ENCODE measurements at regions not wholly inside any gene's neighbourhood (a gene's known extent, or its start where the extent isn't known, plus 50 kb on each side); places are given as distances from the start of the nearest gene placed in this dataset.

GRCh38 chr7:155974186-155974897 is 162.1 kb upstream of the SHH start:
- H3K36me3 Mint-ChIP-seq (ENCODE audit: insufficient read depth, unreplicated experiment) = no peaks in the 10 kb centered on the region
- no peak for DNase-seq (ENCODE audit: unreplicated experiment)
- no peaks in the 10 kb centered on the region for H3K9me3 Mint-ChIP-seq (ENCODE audit: unreplicated experiment)
- no peaks in the 10 kb centered on the region for H3K4me1 Mint-ChIP-seq (ENCODE audit: insufficient read depth, unreplicated experiment)
- ChIA-PET CTCF (no interaction called here), POLR2A (no interaction called here)
- H3K27me3 Mint-ChIP-seq (ENCODE audit: insufficient read depth, unreplicated experiment) = peaks cover 62% of the 10 kb centered on the region
- intact Hi-C loops (cut with micrococcal nuclease) = no loop called here
- no peak overlapping the region for H3K4me3 Mint-ChIP-seq (ENCODE audit: unreplicated experiment)
- no peak overlapping the region for H3K27ac Mint-ChIP-seq (ENCODE audit: low read depth, unreplicated experiment)
- BruUV-seq (replicated peaks) = no TSS peak
- TF ChIP-seq CTCF (IDR thresholded peaks at IDR 0.05; ENCODE audit: unreplicated experiment) = no peak

GRCh38 chr7:155973451-155973997 is 161.3 kb upstream of the SHH start:
- no TSS peak for BruUV-seq (replicated peaks)
- Mint-ChIP-seq H3K4me3 (ENCODE audit: unreplicated experiment) (no peak overlapping the region), H3K27me3 (ENCODE audit: insufficient read depth, unreplicated experiment) (peaks cover 53% of the 10 kb centered on the region), H3K9me3 (ENCODE audit: unreplicated experiment) (no peaks in the 10 kb centered on the region), H3K4me1 (ENCODE audit: insufficient read depth, unreplicated experiment) (no peaks in the 10 kb centered on the region), H3K36me3 (ENCODE audit: insufficient read depth, unreplicated experiment) (no peaks in the 10 kb centered on the region), H3K27ac (ENCODE audit: low read depth, unreplicated experiment) (no peak overlapping the region)
- no peak for TF ChIP-seq CTCF (IDR thresholded peaks at IDR 0.05; ENCODE audit: unreplicated experiment)
- CTCF ChIA-PET = no interaction called here
- no peak for DNase-seq (ENCODE audit: unreplicated experiment)
- POLR2A ChIA-PET = no interaction called here
- intact Hi-C loops (cut with micrococcal nuclease) = no loop called here

- H3K27ac Mint-ChIP-seq (ENCODE audit: low read depth, unreplicated experiment) = no peak overlapping the region
- H3K4me1 Mint-ChIP-seq (ENCODE audit: insufficient read depth, unreplicated experiment) = no peaks in the 10 kb centered on the region
- intact Hi-C loops (cut with micrococcal nuclease) = no loop called here
- no peaks in the 10 kb centered on the region for H3K9me3 Mint-ChIP-seq (ENCODE audit: unreplicated experiment)
- BruUV-seq (replicated peaks) = no TSS peak
- H3K4me3 Mint-ChIP-seq (ENCODE audit: unreplicated experiment) = no peak overlapping the region
- DNase-seq (ENCODE audit: unreplicated experiment) = no peak
- H3K27me3 Mint-ChIP-seq (ENCODE audit: insufficient read depth, unreplicated experiment) = peaks cover 46% of the 10 kb centered on the region
- H3K36me3 Mint-ChIP-seq (ENCODE audit: insufficient read depth, unreplicated experiment) = no peaks in the 10 kb centered on the region
- ChIA-PET CTCF (interaction anchor here (0.6 kb wide), 1 partner anchor 180 kb away, joined by 3 read pairs; no protein-coding TSS in a partner anchor), POLR2A (no interaction called here)
- no peak for TF ChIP-seq CTCF (IDR thresholded peaks at IDR 0.05; ENCODE audit: unreplicated experiment)
Observed at GRCh38 chr7:155972651-155973390, 160.6 kb upstream of the SHH start.

- Mint-ChIP-seq H3K9me3 (ENCODE audit: unreplicated experiment) (no peaks in the 10 kb centered on the region), H3K36me3 (ENCODE audit: insufficient read depth, unreplicated experiment) (no peaks in the 10 kb centered on the region), H3K27ac (ENCODE audit: low read depth, unreplicated experiment) (no peak overlapping the region), H3K4me1 (ENCODE audit: insufficient read depth, unreplicated experiment) (no peaks in the 10 kb centered on the region), H3K27me3 (ENCODE audit: insufficient read depth, unreplicated experiment) (peaks cover 41% of the 10 kb centered on the region), H3K4me3 (ENCODE audit: unreplicated experiment) (no peak overlapping the region)
- intact Hi-C loops (cut with micrococcal nuclease) = no loop called here
- CTCF ChIA-PET = no interaction called here
- DNase-seq (ENCODE audit: unreplicated experiment) = no peak
- BruUV-seq (replicated peaks) = no TSS peak
- POLR2A ChIA-PET = interaction anchor here (0.7 kb wide), 1 partner anchor 28 kb away, joined by 3 read pairs; no protein-coding TSS in a partner anchor
- no peak for TF ChIP-seq CTCF (IDR thresholded peaks at IDR 0.05; ENCODE audit: unreplicated experiment)
Observed at GRCh38 chr7:155972247-155972646, 160.0 kb upstream of the SHH start.

All from MCF 10A (cell line).